NOMO-1 (cell line): ENCODE measurements at regions not wholly inside any gene's neighbourhood (a gene's known extent, or its start where the extent isn't known, plus 50 kb on each side); places are given as distances from the start of the nearest gene placed in this dataset.

Experiments used
- DNase-seq, 2 experiments: peaks; one replicate each; lab custom pipeline; 2025; ENCODE audit not compliant: unreplicated experiment in 2 of 2; lab: John Stamatoyannopoulos, UW

DNA sequence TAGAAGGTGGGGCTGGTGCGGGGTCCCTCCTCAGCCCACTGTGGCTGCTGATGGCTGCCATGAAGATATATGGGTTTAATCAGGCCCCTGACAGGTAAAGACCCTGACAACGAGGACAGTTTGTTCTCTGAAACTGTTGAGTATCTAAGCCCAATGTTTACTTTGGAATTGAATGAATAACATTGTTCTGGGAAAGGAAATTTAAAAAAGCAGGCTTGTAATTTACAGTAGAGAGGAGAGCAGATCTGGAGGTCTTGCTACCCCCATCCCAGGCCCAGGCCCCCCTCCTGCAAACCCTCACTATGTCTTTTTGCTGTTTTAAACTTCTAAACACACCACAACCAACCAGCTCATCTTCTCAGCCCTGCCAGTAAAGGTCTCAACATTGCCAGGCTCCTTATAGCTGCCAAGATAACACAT lies 171.3 kb downstream of the CDC5L start:
- DNase-seq, result no peak

DNA sequence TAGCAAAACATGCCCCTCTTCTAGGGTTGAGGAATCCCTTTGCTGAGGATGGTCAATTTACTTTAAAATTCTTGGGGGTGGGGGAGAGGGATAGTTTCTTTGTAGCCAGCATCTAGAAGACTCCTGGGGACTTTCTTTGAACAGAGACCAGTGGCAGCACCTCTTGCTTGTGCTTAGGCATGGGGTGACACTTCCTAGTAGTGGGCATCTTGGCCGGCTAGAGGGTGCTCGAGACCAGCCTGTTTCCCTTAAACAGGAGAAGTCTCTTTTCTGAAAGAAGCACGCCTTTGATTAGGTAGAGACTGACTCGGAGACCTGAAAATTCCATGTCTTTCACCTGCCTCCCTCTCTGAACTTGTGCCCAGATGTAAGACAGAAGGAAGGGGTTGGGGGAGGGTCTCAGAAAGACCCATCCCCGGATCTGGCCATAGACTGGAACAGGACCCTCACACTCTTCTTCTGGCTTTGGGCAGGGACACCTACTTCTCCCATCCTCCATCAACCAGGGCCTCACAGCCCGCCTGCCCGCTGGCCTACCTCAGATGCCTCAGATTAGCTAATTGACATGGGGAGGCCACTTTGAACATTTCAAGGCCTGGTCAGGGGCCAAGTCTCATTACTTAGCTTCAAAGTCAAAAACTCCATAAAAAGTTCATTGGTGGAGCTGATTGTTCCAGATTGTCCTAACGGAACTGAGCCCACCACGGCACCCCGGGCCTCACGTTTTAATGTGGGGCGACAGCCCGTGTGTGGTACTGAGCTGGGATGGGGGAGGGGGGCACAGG lies 172.2 kb downstream of the CDC5L start:
- DNase-seq, result no peak

DNA sequence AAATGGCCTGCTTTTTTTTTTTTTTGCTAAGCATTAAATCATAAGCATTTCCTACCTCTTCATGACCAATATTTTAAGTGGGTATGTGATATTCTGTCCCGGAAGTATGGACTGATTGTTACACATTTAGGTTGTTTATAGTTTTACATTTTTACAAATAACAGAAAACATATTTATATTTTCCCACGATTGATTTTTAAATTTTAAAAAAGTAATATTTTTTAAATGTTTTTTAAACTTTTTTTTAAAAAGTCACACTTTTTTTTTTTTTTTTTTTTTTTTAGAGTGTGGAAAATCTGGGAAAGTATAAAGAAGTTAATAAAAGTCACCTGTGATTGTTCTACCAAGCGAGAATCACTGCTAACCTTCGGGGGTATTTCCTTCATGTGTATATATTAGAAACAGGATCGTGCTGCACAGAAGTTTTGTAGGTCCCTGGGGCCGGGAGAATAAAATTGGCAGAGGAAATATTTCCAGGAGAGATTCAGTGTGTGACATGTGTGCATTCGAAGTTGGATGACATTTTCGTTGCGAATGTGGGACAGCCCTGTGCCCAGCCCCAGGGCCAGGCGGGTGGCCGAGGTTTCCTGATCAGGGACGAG lies 173.1 kb downstream of the CDC5L start:
- no peak for DNase-seq

DNA sequence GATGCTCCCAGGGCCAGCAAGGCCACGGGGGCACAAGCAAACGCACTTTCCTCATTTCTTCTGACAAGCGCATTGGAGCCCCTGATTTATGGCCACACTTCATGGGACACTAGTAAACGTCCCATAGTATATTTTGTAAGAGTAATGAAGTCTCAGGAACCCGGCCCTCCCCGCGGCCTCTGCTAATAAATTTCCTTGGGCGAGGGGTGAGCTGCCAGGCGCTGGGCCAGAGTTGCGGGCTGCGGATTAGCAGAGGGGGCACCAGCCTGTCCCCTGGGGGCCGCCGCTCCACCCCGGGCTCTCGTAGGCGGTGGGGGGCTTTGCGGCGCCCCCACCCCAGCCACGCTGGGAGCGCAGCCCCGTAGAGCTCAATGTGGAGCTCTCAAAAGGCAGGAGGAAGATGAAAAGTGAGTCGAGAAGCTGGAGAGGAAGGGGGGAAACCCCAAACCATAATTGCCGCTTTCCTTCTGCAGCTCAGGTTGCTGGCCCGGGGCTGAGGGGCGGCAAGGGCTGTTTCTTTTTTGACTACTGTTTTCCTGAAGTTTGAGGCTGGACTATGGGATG lies 173.6 kb downstream of the CDC5L start:
- peak; percentile 55 to 65 for DNase-seq

DNA sequence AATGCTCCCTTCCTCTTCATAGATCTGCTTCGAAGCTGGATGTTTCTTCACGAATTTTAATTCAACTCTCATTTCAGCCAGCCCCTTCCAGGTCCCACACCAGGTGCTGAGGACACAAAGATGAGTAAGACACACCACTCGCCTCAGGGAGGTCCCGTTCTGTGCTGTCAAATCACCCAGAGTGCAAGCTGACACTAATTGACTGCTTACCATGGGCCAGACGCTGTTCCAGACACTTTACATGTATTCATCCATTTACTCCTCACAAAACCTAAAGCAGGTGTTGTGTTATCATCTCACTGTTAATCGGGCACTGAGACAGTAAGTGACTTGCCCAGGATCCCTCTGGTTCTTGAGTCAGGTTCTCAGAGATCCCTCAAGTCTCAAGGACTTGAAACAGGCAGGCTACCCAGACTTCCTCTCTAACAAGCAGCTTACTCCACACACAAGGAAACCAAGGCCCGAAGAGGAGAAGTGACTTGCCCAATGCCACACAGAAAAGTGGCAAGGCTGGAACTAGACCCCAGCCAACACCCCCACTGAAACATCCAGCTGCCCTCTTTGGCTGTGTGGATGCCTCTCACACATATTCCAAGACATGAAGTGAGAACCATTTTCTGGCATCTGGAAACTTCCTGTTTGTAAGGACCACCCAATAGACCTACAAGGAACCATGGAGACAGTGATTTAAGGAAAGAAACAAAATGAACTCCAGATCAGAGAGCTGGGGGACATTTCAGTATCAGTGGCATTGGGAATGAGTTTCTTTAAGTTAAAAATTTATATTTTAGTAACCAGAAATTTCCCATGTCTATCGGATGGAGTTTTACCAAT lies 174.5 kb downstream of the CDC5L start:
- peak; percentile 36 to 55 for DNase-seq

DNA sequence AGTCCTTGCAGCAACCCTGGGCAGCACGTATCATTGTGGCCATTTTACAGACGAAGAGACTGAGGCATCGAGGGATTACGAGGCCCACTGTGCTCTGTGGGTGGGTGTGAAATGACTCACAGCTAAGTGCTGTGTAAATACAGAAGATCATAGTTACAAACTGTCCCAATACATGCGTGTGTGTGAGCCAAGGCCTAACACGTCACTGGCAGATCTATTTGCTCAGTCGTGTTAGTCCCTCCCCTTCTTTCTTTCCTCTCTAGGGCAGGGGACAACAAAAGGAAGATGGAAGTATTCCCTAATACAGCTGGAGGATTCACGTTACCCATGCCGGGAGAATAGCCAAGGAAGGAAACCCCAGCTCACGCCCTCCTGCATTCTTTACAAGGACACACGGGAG lies 175.9 kb downstream of the CDC5L start:
- DNase-seq, result no peak

- no peak for DNase-seq
Measured at GRCh38 chr6:44564906-44565524, 177.5 kb downstream of the CDC5L start.

DNA sequence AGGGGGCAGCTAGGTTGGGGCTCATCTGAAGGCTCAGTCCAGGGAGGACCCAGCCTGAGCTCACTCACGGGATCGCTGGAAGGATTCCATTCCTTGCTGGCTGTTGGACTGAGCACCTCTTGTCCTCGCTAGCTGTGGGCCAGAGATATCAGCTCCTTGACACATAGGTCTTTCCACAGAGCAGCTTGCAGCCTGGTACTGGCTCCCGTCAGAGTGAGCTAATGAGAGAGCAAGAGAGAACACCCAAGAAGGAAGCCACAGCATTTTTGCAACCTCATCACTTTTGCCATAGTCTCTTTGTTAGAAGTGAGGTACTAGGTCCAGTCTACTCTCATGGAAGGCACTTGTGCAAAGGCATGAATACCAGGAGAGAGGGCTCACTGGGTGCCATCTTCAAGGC lies 179.9 kb downstream of the CDC5L start:
- DNase-seq, result peak in 1 of 2 experiments; percentile 41

DNA sequence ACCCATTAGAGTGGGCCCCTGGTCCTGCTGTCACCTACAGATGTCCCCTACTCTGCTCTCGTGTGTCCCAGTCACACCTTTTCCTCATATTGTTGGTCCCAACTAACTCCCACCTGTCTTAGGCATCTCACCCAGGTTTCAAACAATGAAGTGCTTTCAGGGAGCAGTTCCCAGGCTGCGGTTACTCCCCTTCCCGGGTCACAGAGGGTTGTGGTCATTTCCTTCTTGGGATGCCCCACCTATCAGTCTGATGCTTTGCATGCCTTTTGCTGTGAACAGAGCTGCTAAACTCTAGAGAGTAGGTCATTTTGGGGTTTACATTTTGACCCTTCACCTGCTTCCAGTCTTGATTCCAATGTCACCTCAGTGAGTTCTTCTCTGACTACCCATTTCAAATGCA lies 181.6 kb downstream of the CDC5L start:
- no peak for DNase-seq

GRCh38 chr6:44569931-44570385 lies 182.5 kb downstream of the CDC5L start:
- DNase-seq, result peak; percentile 86 to 95

GRCh38 chr6:44571510-44571909 lies 184.0 kb downstream of the CDC5L start:
- DNase-seq, result no peak

- DNase-seq, result no peak
Measured at GRCh38 chr6:44572346-44572745, 184.8 kb downstream of the CDC5L start.

- no peak for DNase-seq
Measured at GRCh38 chr6:44575644-44576043, 188.1 kb downstream of the CDC5L start.

DNA sequence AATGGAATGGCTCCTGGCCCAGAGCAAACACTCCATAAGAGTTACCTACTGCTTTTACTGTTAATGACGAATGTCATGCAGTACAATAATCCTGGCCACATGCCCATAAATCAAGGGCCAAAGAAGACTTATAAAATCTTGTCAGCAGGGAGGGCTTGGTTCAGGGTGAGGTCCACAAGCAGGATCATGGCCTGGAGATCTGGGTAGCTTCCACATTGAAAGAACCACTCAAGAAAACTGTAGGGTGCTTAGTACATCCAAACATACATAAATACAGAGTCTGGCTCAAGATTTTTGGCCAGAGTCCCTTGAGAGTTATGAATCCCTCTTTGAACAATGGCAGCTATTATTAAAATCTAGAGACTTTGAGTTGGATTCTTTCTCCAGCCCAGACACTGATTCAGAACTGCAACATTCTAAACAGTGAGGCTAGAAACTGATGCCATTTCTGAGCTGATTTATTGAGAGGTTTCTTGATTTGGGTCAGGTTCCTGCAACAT lies 188.7 kb downstream of the CDC5L start:
- DNase-seq, result no peak

DNA sequence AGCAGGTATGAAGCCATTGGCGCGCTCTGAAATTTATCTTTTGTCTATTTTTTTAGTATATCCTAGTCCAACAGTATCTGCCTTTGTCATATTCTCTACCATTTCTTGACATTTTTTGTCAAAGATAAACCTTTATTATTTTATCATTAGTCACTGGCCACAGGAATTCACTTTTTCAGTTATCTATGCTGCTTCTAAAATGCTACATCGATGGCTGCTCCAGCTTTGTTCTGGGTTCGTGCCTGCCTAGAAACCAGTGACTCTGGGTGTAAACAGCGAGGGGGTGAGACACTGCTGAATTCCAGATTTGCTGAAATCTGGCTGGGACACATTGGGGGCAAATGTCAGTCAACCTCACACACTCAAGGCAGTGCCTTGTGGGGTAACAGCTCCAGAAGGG lies 193.4 kb downstream of the CDC5L start:
- no peak for DNase-seq

GRCh38 chr6:44582930-44583329 lies 195.4 kb downstream of the CDC5L start:
- no peak for DNase-seq

DNA sequence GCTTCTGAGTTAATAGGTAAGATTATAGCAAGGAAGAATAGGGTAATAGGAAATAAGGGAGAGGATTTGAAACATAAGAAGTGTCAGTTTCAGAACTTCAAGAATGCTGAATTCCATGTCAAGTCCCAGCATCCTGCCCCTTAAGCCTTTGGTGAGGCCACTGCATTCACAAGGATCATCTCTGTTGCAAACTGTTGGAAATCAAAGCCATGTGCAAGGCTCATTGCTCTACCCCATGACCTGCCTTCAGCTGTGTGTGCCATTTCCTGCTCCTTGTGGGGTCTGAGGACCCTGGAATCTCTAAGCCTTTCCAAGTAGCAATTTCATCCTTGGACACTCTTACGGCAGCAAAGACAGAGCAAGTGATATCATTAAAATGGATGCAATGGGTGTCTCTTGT lies 203.0 kb downstream of the CDC5L start:
- DNase-seq, result no peak

DNA sequence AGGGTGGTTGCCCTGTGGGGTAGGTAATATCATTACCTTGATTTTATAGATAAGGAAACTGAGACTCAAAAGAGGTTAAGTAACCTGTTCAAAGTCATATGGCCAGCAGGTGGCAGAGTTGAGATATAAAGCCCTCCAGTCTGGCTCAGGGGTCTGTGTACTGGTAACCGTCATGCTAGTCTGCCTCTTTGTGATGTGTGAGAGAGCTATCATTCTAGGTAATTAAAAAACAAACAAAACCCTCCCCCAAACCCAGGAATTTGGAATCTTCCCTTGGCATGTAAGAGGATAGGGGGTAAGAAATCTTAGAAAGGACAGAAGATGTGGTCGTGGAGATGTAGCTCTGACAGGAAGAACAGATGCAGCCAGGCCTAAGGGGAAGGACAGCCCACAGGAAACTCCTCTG lies 206.0 kb downstream of the CDC5L start:
- peak; percentile 80 to 84 for DNase-seq

GRCh38 chr6:44594481-44594880 lies 207.0 kb downstream of the CDC5L start:
- peak; percentile 25 for DNase-seq

DNA sequence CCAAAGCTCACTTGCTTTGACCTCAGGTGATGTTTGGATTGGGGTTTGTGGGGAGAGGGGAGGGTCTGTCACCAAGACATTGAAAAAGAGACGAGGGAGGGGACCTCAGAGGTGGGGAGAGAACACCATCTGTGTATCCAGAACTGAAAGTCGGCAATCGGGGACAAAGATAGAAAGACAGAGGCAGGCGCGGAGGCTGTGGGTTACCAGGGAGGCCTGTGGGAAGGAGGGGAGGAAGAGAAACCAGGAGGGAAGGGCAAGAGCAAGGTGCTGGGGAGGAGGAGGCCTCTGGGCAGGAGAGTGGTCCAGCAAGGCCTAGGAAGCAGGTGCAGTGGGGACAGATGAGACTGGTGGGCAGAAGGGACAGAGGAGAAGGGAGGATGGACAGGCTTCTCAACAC lies 211.2 kb downstream of the CDC5L start:
- peak; percentile 26 to 28 for DNase-seq

DNA sequence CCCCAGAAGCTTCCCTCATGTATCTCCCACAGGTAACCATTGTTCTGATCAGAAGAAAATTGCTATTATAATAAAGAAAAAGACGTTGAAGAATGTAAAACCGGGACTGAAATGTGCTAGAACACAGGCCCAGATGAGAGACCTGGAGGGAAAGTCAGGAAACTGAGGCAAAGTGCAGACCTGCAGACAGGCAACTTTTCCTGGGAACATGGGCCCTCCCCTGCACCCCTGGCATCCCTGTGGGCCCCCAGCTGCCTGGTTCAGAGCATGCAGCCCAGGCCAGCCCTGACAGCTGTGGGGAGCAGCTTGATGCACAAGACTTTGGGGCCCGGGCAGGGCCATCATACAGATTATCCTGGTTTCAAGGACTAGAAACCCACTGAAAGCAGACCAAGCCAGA lies 212.2 kb downstream of the CDC5L start:
- no peak for DNase-seq
